Gastroesophageal sphincter (tissue), 3 donors: ENCODE measurements at regions not wholly inside any gene's neighbourhood (a gene's known extent, or its start where the extent isn't known, plus 50 kb on each side); places are given as distances from the start of the nearest gene placed in this dataset.

Experiments used
- CTCF ChIP-seq, 4 experiments: fragments of 200-600 bp in 2 of 4; fragments of 450-650 bp in 2 of 4; sonication (generic) in 1 of 4; IDR thresholded peaks; one replicate each; pipeline ENCODE4 v1.5.1; 2017 to 2019; ENCODE audit warnings: antibody characterized with exemption in 4 of 4, mild to moderate bottlenecking in 2 of 4, moderate library complexity in 2 of 4
- POLR2A ChIP-seq, 2 donors: fragments of 450-650 bp; IDR thresholded peaks; one replicate each; pipeline ENCODE4 v1.6.1; 2017; ENCODE audit warnings: antibody characterized with exemption in 2 of 2, mild to moderate bottlenecking in 2 of 2, moderate library complexity in 1 of 2

- no peak for TF ChIP-seq CTCF (IDR thresholded peaks at IDR 0.05)
- no peak for TF ChIP-seq POLR2A (IDR thresholded peaks at IDR 0.05)
These were observed 305.3 kb downstream of the CD83 start for GRCh38 chr6:14422917-14423316.
